AG09309 (cell line): ENCODE measurements at regions not wholly inside any gene's neighbourhood (a gene's known extent, or its start where the extent isn't known, plus 50 kb on each side); places are given as distances from the start of the nearest gene placed in this dataset.

Source experiments
- DNase-seq: peaks from one replicate; pipeline ENCODE4 v3.0.0-alpha.2; 2010; ENCODE audit warnings: low read depth
- H3K4me3 ChIP-seq: 2 replicates; pipeline ENCODE4 v1.5.1; 2011; ENCODE audit warnings: mild to moderate bottlenecking, low read depth, low read length, moderate library complexity; ENCODE audit not compliant: control insufficient read depth
- CTCF ChIP-seq: IDR thresholded peaks from 2 replicates; pipeline ENCODE4 v1.5.1; 2011; ENCODE audit warnings: mild to moderate bottlenecking, low read depth, low read length, inconsistent platforms; ENCODE audit not compliant: insufficient read depth, control insufficient read depth; ENCODE audit errors: missing control alignments

- H3K4me3 ChIP-seq, result no peak overlapping the region
- no peak for DNase-seq
- no peak for TF ChIP-seq CTCF
Observed at GRCh38 chr2:241931084-241931975, 61.8 kb downstream of the RTP5 start.

GRCh38 chr2:241931976-241932898, 62.7 kb downstream of the RTP5 start:
- no peak for DNase-seq
- no peak for TF ChIP-seq CTCF
- no peak overlapping the region for H3K4me3 ChIP-seq

GRCh38 chr2:241932899-241933178, 63.3 kb downstream of the RTP5 start:
- TF ChIP-seq CTCF, result no peak
- DNase-seq, result no peak

GRCh38 chr2:241933179-241933911, 63.8 kb downstream of the RTP5 start:
- DNase-seq, result peak; percentile 10
- no peak for TF ChIP-seq CTCF
- no peak overlapping the region for H3K4me3 ChIP-seq

More at GRCh38 chr2:241932899-241933178, 63.3 kb downstream of the RTP5 start:
- H3K4me3 ChIP-seq, result no peak overlapping the region

GRCh38 chr2:241935314-241935713, 65.8 kb downstream of the RTP5 start:
- DNase-seq, result peak; percentile 50
- TF ChIP-seq CTCF, result no peak
- H3K4me3 ChIP-seq, result no peak overlapping the region

- no peak for TF ChIP-seq CTCF
- no peak for DNase-seq
- H3K4me3 ChIP-seq, result no peak overlapping the region
Observed at GRCh38 chr2:241935774-241936173, 66.2 kb downstream of the RTP5 start.
